Type B pancreatic cell (in vitro differentiated cells): ENCODE measurements at regions not wholly inside any gene's neighbourhood (a gene's known extent, or its start where the extent isn't known, plus 50 kb on each side); places are given as distances from the start of the nearest gene placed in this dataset.

Experiments used
- DNase-seq: peaks from one replicate; pipeline ENCODE4 v3.0.0; 2021; ENCODE audit warnings: mixed read lengths; ENCODE audit not compliant: unreplicated experiment; ENCODE audit errors: extremely low spot score
- H3K27ac Mint-ChIP-seq: 2 replicates; pipeline ENCODE4 v1.8.0; 2021; ENCODE audit warnings: mild to moderate bottlenecking, mixed read lengths
- H3K27me3 Mint-ChIP-seq: 2 replicates; pipeline ENCODE4 v1.8.0; 2021; ENCODE audit warnings: mixed read lengths
- H3K36me3 Mint-ChIP-seq: 2 replicates; pipeline ENCODE4 v1.8.0; 2021; ENCODE audit warnings: mixed read lengths
- H3K4me1 Mint-ChIP-seq: one replicate; pipeline ENCODE4 v1.8.0; 2021; ENCODE audit warnings: mixed read lengths; ENCODE audit not compliant: unreplicated experiment
- H3K4me3 Mint-ChIP-seq: 2 replicates; pipeline ENCODE4 v1.8.0; 2021; ENCODE audit warnings: mild to moderate bottlenecking, mixed read lengths
- H3K9me3 Mint-ChIP-seq: 2 replicates; pipeline ENCODE4 v1.8.0; 2021; ENCODE audit warnings: mixed read lengths
- TF ChIP-seq, protein P1 (sequence below): fragments of 200-600 bp; sonication (generic); conservative IDR thresholded peaks from 2 replicates; pipeline ENCODE4 v1.5.0; 2021; ENCODE audit warnings: antibody characterized with exemption, mild to moderate bottlenecking

DNA sequence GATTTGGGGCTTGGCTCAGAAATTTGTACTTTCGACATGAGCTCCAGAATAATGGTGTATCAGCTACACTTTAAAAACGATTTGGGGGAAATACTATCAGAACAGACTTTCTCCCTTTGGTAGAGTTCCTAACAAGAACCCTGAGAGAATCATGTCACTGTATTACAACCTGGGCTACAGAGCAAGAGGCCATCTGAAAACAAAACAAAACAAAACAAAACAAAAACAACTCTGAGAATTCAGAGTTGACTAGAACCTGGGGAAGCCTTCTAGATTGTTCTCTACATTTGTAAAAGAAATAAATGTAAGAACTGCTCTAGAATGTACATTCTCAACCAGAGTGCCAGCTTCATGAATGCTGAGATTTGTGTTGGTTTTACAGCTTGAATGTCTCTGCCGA lies 262.6 kb upstream of the SEMA3D start:
- TF ChIP-seq, protein P1, sequence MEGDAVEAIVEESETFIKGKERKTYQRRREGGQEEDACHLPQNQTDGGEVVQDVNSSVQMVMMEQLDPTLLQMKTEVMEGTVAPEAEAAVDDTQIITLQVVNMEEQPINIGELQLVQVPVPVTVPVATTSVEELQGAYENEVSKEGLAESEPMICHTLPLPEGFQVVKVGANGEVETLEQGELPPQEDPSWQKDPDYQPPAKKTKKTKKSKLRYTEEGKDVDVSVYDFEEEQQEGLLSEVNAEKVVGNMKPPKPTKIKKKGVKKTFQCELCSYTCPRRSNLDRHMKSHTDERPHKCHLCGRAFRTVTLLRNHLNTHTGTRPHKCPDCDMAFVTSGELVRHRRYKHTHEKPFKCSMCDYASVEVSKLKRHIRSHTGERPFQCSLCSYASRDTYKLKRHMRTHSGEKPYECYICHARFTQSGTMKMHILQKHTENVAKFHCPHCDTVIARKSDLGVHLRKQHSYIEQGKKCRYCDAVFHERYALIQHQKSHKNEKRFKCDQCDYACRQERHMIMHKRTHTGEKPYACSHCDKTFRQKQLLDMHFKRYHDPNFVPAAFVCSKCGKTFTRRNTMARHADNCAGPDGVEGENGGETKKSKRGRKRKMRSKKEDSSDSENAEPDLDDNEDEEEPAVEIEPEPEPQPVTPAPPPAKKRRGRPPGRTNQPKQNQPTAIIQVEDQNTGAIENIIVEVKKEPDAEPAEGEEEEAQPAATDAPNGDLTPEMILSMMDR, result no peak
- Mint-ChIP-seq H3K4me3 (no peak overlapping the region), H3K27me3 (no peaks in the 10 kb centered on the region), H3K27ac (no peak overlapping the region), H3K4me1 (no peaks in the 10 kb centered on the region), H3K36me3 (no peaks in the 10 kb centered on the region), H3K9me3 (no peaks in the 10 kb centered on the region)
- DNase-seq, result no peak

DNA sequence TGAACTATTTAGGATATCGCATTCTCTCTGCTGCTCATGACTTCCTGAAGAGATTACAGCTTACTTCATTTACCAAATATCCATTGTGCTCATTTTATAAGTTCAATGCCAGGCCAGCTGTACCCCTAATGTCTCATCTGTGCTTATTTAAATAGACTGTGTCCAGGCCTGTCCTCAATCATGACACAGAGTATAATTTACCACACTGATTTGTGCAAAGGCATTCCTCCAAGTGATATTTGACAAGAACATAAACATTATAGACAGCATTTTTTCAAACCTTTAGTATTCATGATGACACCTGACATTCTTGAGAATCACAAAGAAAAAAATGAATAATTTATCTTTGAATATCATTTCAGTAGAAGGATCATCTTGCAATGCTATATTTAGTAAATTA lies 260.1 kb upstream of the SEMA3D start:
- H3K9me3 Mint-ChIP-seq, result no peaks in the 10 kb centered on the region
- no peaks in the 10 kb centered on the region for H3K4me1 Mint-ChIP-seq
- H3K27me3 Mint-ChIP-seq, result no peaks in the 10 kb centered on the region
- TF ChIP-seq, protein P1, result no peak
- H3K4me3 Mint-ChIP-seq, result no peak overlapping the region
- no peak overlapping the region for H3K27ac Mint-ChIP-seq
- no peak for DNase-seq
- H3K36me3 Mint-ChIP-seq, result no peaks in the 10 kb centered on the region

DNA sequence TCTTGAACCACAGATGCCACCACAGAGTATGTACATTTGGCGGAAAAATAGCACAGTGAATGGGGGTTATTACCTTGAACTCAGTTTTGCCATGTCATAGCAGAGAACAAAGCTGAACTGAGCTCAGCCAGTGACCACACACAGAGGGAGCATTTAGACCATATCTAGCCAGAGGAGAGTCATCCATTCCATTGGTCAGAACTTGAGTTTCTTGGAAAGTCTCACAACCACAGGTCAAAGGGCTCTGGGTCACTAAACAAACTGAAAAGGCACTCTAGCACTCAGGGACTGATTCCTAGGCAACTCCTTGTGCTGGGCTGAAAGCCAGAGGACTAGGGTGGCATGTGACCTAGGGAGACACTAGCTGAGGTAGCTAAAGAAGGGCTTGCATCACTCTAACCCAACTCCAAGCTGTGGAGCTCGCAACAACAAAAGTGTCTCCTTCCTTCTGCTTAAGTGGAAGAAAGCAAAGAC lies 239.7 kb upstream of the SEMA3D start:
- peaks cover 9% of the 10 kb centered on the region for H3K9me3 Mint-ChIP-seq
- no peak overlapping the region for H3K4me3 Mint-ChIP-seq
- DNase-seq, result no peak
- no peaks in the 10 kb centered on the region for H3K4me1 Mint-ChIP-seq
- TF ChIP-seq, protein P1, result no peak
- no peaks in the 10 kb centered on the region for H3K36me3 Mint-ChIP-seq
- no peaks in the 10 kb centered on the region for H3K27me3 Mint-ChIP-seq
- no peak overlapping the region for H3K27ac Mint-ChIP-seq

DNA sequence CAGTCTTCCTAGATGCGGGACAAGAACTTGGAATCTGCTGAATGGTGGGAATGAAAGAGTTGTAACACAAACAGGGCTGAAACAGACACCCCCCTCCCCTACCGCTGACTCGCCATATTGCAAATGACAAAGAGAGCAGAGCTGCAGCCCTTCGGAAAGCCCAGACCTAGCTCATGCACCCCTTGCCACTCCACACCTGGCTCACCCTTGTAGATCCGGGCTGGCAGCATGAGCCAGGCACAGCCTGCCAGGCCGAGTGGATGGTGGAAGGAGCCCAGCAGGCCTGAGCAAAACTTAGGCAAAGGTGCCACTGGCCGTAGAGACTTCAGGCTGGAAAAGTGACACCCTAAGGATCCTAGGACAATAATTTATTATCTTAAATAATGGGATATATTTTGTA lies 237.4 kb upstream of the SEMA3D start:
- no peak overlapping the region for H3K27ac Mint-ChIP-seq
- H3K4me3 Mint-ChIP-seq, result no peak overlapping the region
- H3K9me3 Mint-ChIP-seq, result peaks cover 2% of the 10 kb centered on the region
- TF ChIP-seq, protein P1, result no peak
- no peaks in the 10 kb centered on the region for H3K27me3 Mint-ChIP-seq
- H3K36me3 Mint-ChIP-seq, result no peaks in the 10 kb centered on the region
- no peak for DNase-seq
- H3K4me1 Mint-ChIP-seq, result peaks cover 3% of the 10 kb centered on the region

DNA sequence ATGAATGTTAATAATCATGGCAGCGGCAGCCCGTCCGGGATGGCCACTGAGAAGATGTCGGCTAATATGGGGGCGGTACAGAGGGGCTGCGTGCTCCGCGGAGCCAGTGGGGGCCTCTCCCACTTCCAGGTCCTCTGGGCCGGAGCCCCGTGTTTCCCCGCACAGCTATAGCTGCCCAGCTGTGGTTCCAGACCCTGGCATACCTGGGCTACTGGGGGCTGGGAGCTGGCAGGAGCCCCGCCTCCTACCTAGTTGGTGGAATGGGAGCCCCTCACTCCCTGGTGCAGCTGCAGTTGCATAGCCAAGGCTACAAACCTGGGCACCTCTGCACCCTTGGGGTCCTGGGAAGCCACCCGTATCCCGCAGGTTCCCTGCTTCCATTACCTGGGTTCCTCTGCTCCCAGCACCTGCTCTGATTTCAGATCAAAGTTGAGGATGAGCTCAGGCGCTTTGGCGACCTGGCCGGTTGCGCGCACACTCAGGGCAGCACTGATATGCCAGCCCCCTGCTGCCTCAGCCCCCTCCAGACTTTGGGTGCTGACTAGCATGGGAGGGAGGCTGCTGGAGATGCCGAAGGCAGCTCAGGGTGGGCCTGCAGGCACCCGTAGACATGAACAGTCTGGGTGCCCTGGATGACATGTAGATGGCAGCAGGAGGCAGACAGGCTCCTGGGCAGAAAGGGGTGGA lies 236.5 kb upstream of the SEMA3D start:
- no peak for DNase-seq
- Mint-ChIP-seq H3K4me3 (no peak overlapping the region), H3K27ac (no peak overlapping the region), H3K27me3 (no peaks in the 10 kb centered on the region), H3K4me1 (peaks cover 3% of the 10 kb centered on the region), H3K36me3 (no peaks in the 10 kb centered on the region), H3K9me3 (no peaks in the 10 kb centered on the region)
- TF ChIP-seq, protein P1, result no peak

DNA sequence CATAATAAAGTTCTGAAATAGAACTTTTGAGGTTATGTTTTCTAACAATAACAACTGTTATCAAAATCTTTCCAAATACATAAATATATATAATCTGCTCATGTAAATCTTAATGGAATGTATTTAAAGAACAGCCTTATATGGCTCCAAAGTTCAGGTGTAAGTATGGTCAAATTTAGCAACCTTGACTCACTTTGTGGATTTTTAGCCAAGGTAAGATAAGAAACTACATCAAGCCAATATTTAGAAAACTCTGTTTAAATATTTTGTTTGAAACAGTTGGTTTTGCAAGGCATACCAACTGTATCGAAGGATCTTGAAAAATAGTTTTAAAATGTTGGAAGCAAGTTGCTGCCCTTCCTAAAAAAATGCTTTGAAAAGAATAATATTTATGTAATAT lies 228.9 kb upstream of the SEMA3D start:
- H3K9me3 Mint-ChIP-seq, result peaks cover 3% of the 10 kb centered on the region

More for the DNA sequence above, 228.9 kb upstream of the SEMA3D start:
- Mint-ChIP-seq H3K27me3 (no peaks in the 10 kb centered on the region), H3K4me1 (peaks cover 5% of the 10 kb centered on the region), H3K27ac (no peak overlapping the region), H3K4me3 (no peak overlapping the region), H3K36me3 (no peaks in the 10 kb centered on the region)
- TF ChIP-seq, protein P1, result no peak
- DNase-seq, result no peak
